HepG2 (cell line): ENCODE measurements at regions not wholly inside any gene's neighbourhood (a gene's known extent, or its start where the extent isn't known, plus 50 kb on each side); places are given as distances from the start of the nearest gene placed in this dataset.
A peak's percentile ranks its signal among the peaks of the same experiment; 100 is the strongest.

Experiments used
- BORCS8-MEF2B ChIP-seq: sonication (generic); formaldehyde crosslinking; IDR thresholded peaks from 2 replicates; pipeline ENCODE4 v1.8.0; 2022; ENCODE audit warnings: mild to moderate bottlenecking, missing genetic modification reagents
- HDAC2 ChIP-seq: sonication (generic); formaldehyde crosslinking; IDR thresholded peaks from 2 replicates; pipeline ENCODE4 v1.4.0; 2020; ENCODE audit warnings: missing genetic modification reagents
- KMT2B ChIP-seq: IDR thresholded peaks from 2 replicates; pipeline ENCODE4 v1.6.1; 2016; ENCODE audit warnings: missing genetic modification reagents, missing compliant biosample characterization
- PRPF4 ChIP-seq: fragments of 200-400 bp; formaldehyde crosslinking; IDR thresholded peaks from 2 replicates; pipeline ENCODE4 v1.6.1; 2016; ENCODE audit warnings: low read length, low read depth; ENCODE audit not compliant: poor library complexity, severe bottlenecking
- REPIN1 ChIP-seq: sonication (generic); formaldehyde crosslinking; IDR thresholded peaks from 2 replicates; pipeline ENCODE4 v1.8.0; 2022; ENCODE audit warnings: missing genetic modification reagents, low read depth, mild to moderate bottlenecking, borderline replicate concordance
- TCF7L2 ChIP-seq: IDR thresholded peaks from 2 replicates; pipeline ENCODE4 v1.6.1; 2011; ENCODE audit warnings: mild to moderate bottlenecking, low read depth, low read length, moderate library complexity
- ZNF33A ChIP-seq: sonication (generic); formaldehyde crosslinking; IDR thresholded peaks from 2 replicates; pipeline ENCODE4 v1.5.1; 2020; ENCODE audit warnings: missing genetic modification reagents, mild to moderate bottlenecking, moderate library complexity, borderline replicate concordance
- ZSCAN12 ChIP-seq: sonication (generic); formaldehyde crosslinking; IDR thresholded peaks from 2 replicates; pipeline ENCODE4 v1.9.0; 2021; ENCODE audit warnings: mild to moderate bottlenecking, missing genetic modification reagents
- TF ChIP-seq, protein P1 (sequence below): IDR thresholded peaks from 2 replicates; pipeline ENCODE4 v1.4.0; 2020; ENCODE audit warnings: mild to moderate bottlenecking, missing genetic modification reagents
- TF ChIP-seq, protein P2 (sequence below): sonication (generic); formaldehyde crosslinking; IDR thresholded peaks from 2 replicates; pipeline ENCODE4 v1.5.0; 2020; ENCODE audit warnings: missing genetic modification reagents
- TF ChIP-seq, protein P3 (sequence below): IDR thresholded peaks from 2 replicates; pipeline ENCODE4 v1.6.1; 2018; ENCODE audit warnings: missing genetic modification reagents

DNA sequence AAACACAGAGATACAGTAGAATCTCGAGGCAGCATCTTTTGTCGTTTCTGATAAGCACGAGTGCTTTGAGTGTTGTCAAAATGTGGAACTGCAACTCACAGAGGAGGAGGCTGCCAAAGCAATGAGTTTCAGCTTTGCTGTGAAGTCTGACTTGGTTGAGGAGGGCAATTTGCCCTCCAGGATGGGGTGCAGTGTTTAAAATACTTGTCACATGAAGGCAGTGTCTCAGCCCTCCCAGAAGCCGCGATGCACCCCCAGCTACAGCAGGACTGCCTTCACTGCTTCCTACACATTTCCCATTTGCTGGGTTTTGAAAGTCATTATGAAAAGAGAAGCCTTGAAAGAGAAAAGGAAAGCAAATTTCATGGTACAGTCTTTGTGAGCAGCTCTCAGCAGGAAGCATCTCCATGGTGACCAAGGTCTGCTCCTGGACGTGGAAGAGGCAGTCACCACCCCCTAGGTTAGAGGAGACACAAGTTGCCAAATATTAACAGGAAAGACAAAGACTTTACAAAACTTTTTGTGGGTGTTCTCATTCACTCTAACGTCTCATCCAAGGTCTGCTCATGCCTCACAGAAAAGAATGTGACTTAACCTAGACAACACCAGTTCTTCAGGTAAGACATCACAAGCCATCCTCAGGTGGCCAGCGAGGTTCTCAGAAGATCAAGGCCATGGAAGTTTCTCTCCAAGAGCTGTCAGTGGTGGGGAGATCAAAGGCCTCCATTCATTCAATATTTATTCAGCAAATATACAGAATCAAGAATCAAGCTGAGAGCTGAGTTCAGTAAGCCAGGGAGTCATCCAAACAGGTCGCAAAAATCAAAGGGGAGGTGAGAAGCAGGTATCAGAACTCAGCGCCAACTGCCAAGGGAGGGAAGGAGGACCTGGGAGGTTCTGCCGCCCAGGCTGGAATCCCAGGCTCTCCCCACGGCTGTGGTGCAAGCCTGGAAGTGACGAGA lies 476.0 kb downstream of the EIPR1 start (continued):
- TF ChIP-seq, protein P1, sequence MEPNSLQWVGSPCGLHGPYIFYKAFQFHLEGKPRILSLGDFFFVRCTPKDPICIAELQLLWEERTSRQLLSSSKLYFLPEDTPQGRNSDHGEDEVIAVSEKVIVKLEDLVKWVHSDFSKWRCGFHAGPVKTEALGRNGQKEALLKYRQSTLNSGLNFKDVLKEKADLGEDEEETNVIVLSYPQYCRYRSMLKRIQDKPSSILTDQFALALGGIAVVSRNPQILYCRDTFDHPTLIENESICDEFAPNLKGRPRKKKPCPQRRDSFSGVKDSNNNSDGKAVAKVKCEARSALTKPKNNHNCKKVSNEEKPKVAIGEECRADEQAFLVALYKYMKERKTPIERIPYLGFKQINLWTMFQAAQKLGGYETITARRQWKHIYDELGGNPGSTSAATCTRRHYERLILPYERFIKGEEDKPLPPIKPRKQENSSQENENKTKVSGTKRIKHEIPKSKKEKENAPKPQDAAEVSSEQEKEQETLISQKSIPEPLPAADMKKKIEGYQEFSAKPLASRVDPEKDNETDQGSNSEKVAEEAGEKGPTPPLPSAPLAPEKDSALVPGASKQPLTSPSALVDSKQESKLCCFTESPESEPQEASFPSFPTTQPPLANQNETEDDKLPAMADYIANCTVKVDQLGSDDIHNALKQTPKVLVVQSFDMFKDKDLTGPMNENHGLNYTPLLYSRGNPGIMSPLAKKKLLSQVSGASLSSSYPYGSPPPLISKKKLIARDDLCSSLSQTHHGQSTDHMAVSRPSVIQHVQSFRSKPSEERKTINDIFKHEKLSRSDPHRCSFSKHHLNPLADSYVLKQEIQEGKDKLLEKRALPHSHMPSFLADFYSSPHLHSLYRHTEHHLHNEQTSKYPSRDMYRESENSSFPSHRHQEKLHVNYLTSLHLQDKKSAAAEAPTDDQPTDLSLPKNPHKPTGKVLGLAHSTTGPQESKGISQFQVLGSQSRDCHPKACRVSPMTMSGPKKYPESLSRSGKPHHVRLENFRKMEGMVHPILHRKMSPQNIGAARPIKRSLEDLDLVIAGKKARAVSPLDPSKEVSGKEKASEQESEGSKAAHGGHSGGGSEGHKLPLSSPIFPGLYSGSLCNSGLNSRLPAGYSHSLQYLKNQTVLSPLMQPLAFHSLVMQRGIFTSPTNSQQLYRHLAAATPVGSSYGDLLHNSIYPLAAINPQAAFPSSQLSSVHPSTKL: peak; percentile 64
- TF ChIP-seq TCF7L2 (0 out of 2 replicates have a peak, but pooled peaks have one; percentile 53), REPIN1 (CRISPR knock-in tag) (0 out of 2 replicates have a peak, but pooled peaks have one; percentile 22), HDAC2 (CRISPR knock-in tag) (no peak), PRPF4 (no peak), ZNF33A (no peak), ZSCAN12 (CRISPR knock-in tag) (no peak), KMT2B (no peak), BORCS8-MEF2B (CRISPR knock-in tag) (0 out of 2 replicates have a peak, but pooled peaks have one; percentile 26)
- TF ChIP-seq, protein P2, sequence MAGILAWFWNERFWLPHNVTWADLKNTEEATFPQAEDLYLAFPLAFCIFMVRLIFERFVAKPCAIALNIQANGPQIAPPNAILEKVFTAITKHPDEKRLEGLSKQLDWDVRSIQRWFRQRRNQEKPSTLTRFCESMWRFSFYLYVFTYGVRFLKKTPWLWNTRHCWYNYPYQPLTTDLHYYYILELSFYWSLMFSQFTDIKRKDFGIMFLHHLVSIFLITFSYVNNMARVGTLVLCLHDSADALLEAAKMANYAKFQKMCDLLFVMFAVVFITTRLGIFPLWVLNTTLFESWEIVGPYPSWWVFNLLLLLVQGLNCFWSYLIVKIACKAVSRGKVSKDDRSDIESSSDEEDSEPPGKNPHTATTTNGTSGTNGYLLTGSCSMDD (CRISPR knock-in tag): no peak
- TF ChIP-seq, protein P3, sequence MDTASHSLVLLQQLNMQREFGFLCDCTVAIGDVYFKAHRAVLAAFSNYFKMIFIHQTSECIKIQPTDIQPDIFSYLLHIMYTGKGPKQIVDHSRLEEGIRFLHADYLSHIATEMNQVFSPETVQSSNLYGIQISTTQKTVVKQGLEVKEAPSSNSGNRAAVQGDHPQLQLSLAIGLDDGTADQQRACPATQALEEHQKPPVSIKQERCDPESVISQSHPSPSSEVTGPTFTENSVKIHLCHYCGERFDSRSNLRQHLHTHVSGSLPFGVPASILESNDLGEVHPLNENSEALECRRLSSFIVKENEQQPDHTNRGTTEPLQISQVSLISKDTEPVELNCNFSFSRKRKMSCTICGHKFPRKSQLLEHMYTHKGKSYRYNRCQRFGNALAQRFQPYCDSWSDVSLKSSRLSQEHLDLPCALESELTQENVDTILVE (CRISPR knock-in tag): no peak
